CD4-positive, alpha-beta T cell (primary cell): ENCODE measurements at regions not wholly inside any gene's neighbourhood (a gene's known extent, or its start where the extent isn't known, plus 50 kb on each side); places are given as distances from the start of the nearest gene placed in this dataset.

Experiments
- ATAC-seq: fragments of 200-7000 bp; cut with Tn5 transposase; one replicate; pipeline ENCODE4 v1.10.0; 2022; ENCODE audit warnings: mild to moderate bottlenecking; ENCODE audit not compliant: poor library complexity
- CTCF ChIA-PET: fragments of 350-600 bp; sonication (Branson Sonifier 250); formaldehyde crosslinking; loops from one replicate; lab custom pipeline; 2021; ENCODE audit warnings: antibody characterized with exemption, inconsistent platforms; lab: Charles Lee
- POLR2A ChIA-PET: fragments of 350-600 bp; sonication (Branson Sonifier 250); formaldehyde crosslinking; loops from one replicate; lab custom pipeline; 2021; ENCODE audit warnings: antibody characterized with exemption, inconsistent platforms; lab: Charles Lee
- DNase-seq, 14 experiments: peaks; one replicate each; pipeline ENCODE4 v3.0.0-alpha.2; 2013 to 2020; ENCODE audit warnings: mixed read lengths in 2 of 14
- H3K27ac ChIP-seq, 2 donors: one replicate each; pipeline versions ENCODE4 v1.5.1 to v1.7.0; 2013; ENCODE audit warnings: low read length in 2 of 2, low read depth in 1 of 2, mild to moderate bottlenecking in 1 of 2
- H3K27me3 ChIP-seq, 2 experiments: 1 replicate in 1 of 2; 2 replicates in 1 of 2; pipeline versions ENCODE4 v1.6.1 to v1.7.0; 2013; ENCODE audit warnings: low read length in 2 of 2, control low read depth in 1 of 2, mild to moderate bottlenecking in 1 of 2, moderate library complexity in 1 of 2; ENCODE audit not compliant: insufficient read depth in 2 of 2, control insufficient read depth in 1 of 2
- H3K36me3 ChIP-seq: one replicate; pipeline ENCODE4 v1.6.1; 2013; ENCODE audit warnings: low read length, control low read depth; ENCODE audit not compliant: insufficient read depth
- H3K4me1 ChIP-seq: one replicate; pipeline ENCODE4 v1.6.1; 2013; ENCODE audit warnings: low read length, control low read depth; ENCODE audit not compliant: insufficient read depth
- H3K4me3 ChIP-seq: one replicate; pipeline ENCODE4 v1.5.1; 2013; ENCODE audit warnings: mild to moderate bottlenecking, low read length, moderate library complexity
- H3K9me3 ChIP-seq, 2 experiments: 1 replicate in 1 of 2; 2 replicates in 1 of 2; pipeline versions ENCODE4 v1.6.1 to v1.7.0; 2013; ENCODE audit warnings: low read length in 2 of 2, mild to moderate bottlenecking in 2 of 2, control low read depth in 1 of 2, moderate library complexity in 1 of 2; ENCODE audit not compliant: control insufficient read depth in 1 of 2, insufficient read depth in 1 of 2
- H3K27ac Mint-ChIP-seq: one replicate; pipeline ENCODE4 v1.8.0; 2020; ENCODE audit warnings: mixed read lengths
- H3K27me3 Mint-ChIP-seq: one replicate; pipeline ENCODE4 v1.8.0; 2021; ENCODE audit warnings: mixed read lengths
- H3K36me3 Mint-ChIP-seq: one replicate; pipeline ENCODE4 v1.8.0; 2021; ENCODE audit warnings: low read depth, mixed read lengths
- H3K4me1 Mint-ChIP-seq: one replicate; pipeline ENCODE4 v1.8.0; 2021; ENCODE audit warnings: low read depth, mixed read lengths
- H3K4me3 Mint-ChIP-seq: one replicate; pipeline ENCODE4 v1.8.0; 2020; ENCODE audit warnings: mild to moderate bottlenecking, mixed read lengths
- H3K9me3 Mint-ChIP-seq: one replicate; pipeline ENCODE4 v1.8.0; 2020; ENCODE audit warnings: mixed read lengths
- CTCF ChIP-seq: fragments of 200-600 bp; IDR thresholded peaks from one replicate; pipeline ENCODE4 v1.8.0; 2022; ENCODE audit warnings: antibody characterized with exemption, mild to moderate bottlenecking
- intact Hi-C, 2 experiments: fragments of 100-400 bp; cut with DNase I in 1 of 2; cut with micrococcal nuclease in 1 of 2; formaldehyde crosslinking; loops; one replicate each; pipeline versions ENCODE4 v1.15.1 to v1.9.0; 2023 to 2025; cut with DNase I, micrococcal nuclease

- Histone ChIP-seq H3K27me3 (no peaks in the 10 kb centered on the region), H3K27ac (no peak overlapping the region), H3K4me1 (no peaks in the 10 kb centered on the region), H3K9me3 (peaks cover 0 to 3% of the 10 kb centered on the region in 2 experiments), H3K4me3 (no peak overlapping the region), H3K36me3 (no peaks in the 10 kb centered on the region)
- TF ChIP-seq CTCF: no peak
- H3K27ac Mint-ChIP-seq: no peak overlapping the region
- no peaks in the 10 kb centered on the region for H3K9me3 Mint-ChIP-seq
- intact Hi-C loops: no loop called here
- no peak for DNase-seq
- H3K36me3 Mint-ChIP-seq: no peaks in the 10 kb centered on the region
- peaks cover 18% of the 10 kb centered on the region for H3K27me3 Mint-ChIP-seq
- ChIA-PET POLR2A (no interaction called here), CTCF (no interaction called here)
- no peak overlapping the region for H3K4me3 Mint-ChIP-seq
- no peaks in the 10 kb centered on the region for H3K4me1 Mint-ChIP-seq
- ATAC-seq: no peak
These were observed 500.4 kb downstream of the GALR1 start for GRCh38 chr18:77750006-77750405.

GRCh38 chr18:77754475-77755044, 504.9 kb downstream of the GALR1 start:
- Histone ChIP-seq H3K4me1 (no peaks in the 10 kb centered on the region), H3K9me3 (peaks cover 0 to 3% of the 10 kb centered on the region in 2 experiments), H3K27ac (no peak overlapping the region), H3K27me3 (no peaks in the 10 kb centered on the region), H3K4me3 (no peak overlapping the region), H3K36me3 (no peaks in the 10 kb centered on the region)
- CTCF ChIA-PET: no interaction called here
- Mint-ChIP-seq H3K9me3 (no peaks in the 10 kb centered on the region), H3K36me3 (no peaks in the 10 kb centered on the region), H3K27me3 (peaks cover 18% of the 10 kb centered on the region), H3K27ac (no peak overlapping the region), H3K4me1 (no peaks in the 10 kb centered on the region), H3K4me3 (no peak overlapping the region)
- intact Hi-C loops: no loop called here
- TF ChIP-seq CTCF: no peak
- DNase-seq (no peak), ATAC-seq (no peak)
- POLR2A ChIA-PET: no interaction called here

GRCh38 chr18:77755187-77755586, 505.5 kb downstream of the GALR1 start:
- ATAC-seq: no peak
- peaks cover 18% of the 10 kb centered on the region for H3K27me3 Mint-ChIP-seq
- H3K27ac Mint-ChIP-seq: no peak overlapping the region
- no peaks in the 10 kb centered on the region for H3K4me1 Mint-ChIP-seq
- peaks cover 0 to 3% of the 10 kb centered on the region in 2 experiments for H3K9me3 ChIP-seq
- no peak overlapping the region for H3K4me3 Mint-ChIP-seq
- intact Hi-C loops: no loop called here
- H3K9me3 Mint-ChIP-seq: no peaks in the 10 kb centered on the region
- no peaks in the 10 kb centered on the region for H3K27me3 ChIP-seq
- POLR2A ChIA-PET: no interaction called here
- no peaks in the 10 kb centered on the region for H3K4me1 ChIP-seq
- CTCF ChIA-PET: no interaction called here
- no peak for DNase-seq
- no peak overlapping the region for H3K27ac ChIP-seq
- no peaks in the 10 kb centered on the region for H3K36me3 ChIP-seq
- H3K4me3 ChIP-seq: no peak overlapping the region
- no peaks in the 10 kb centered on the region for H3K36me3 Mint-ChIP-seq
- no peak for TF ChIP-seq CTCF
